Esophagus squamous epithelium (tissue), 5 donors: ENCODE measurements at regions not wholly inside any gene's neighbourhood (a gene's known extent, or its start where the extent isn't known, plus 50 kb on each side); places are given as distances from the start of the nearest gene placed in this dataset.

Source experiments
- DNase-seq: peaks from one replicate; lab custom pipeline; 2025; lab: John Stamatoyannopoulos, UW
- H3K27ac ChIP-seq, 4 donors: fragments of 200-600 bp; sonication (generic); one replicate each; pipeline ENCODE4 v1.5.1; 2016 to 2019; ENCODE audit warnings: mild to moderate bottlenecking in 1 of 4
- H3K27me3 ChIP-seq, 4 donors: fragments of 200-600 bp; sonication (generic); 1 replicate in 3 of 4; 2 replicates in 1 of 4; pipeline versions ENCODE4 v1.5.1 to v1.6.0; 2017 to 2021; ENCODE audit warnings: antibody characterized with exemption in 1 of 4
- H3K36me3 ChIP-seq, 3 donors: fragments of 200-600 bp; sonication (generic); one replicate each; pipeline ENCODE4 v1.5.1; 2016 to 2019
- H3K4me1 ChIP-seq, 3 donors: fragments of 200-600 bp; sonication (generic); one replicate each; pipeline ENCODE4 v1.5.1; 2017 to 2019
- H3K4me3 ChIP-seq, 4 donors: fragments of 200-600 bp; sonication (generic); 1 replicate in 3 of 4; 2 replicates in 1 of 4; pipeline ENCODE4 v1.5.1; 2016 to 2019; ENCODE audit warnings: mild to moderate bottlenecking in 2 of 4, moderate library complexity in 1 of 4
- H3K9me3 ChIP-seq, 3 donors: fragments of 200-600 bp; sonication (generic); one replicate each; pipeline ENCODE4 v1.5.1; 2016 to 2019
- POLR2A ChIP-seq, 4 donors: fragments of 450-650 bp; IDR thresholded peaks; one replicate each; pipeline ENCODE4 v1.6.1; 2017; ENCODE audit warnings: antibody characterized with exemption in 4 of 4, mild to moderate bottlenecking in 4 of 4, moderate library complexity in 3 of 4
- WGBS, 2 donors: methylation state at CpG; one replicate each; pipeline ENCODE4 v1.1.5; 2018; 5-methylcytosine and 5-hydroxymethylcytosine counted together
- intact Hi-C: fragments of 100-400 bp; cut with DNase I; formaldehyde crosslinking; loops from one replicate; pipeline ENCODE4 v1.15.0; 2022
- TF ChIP-seq, protein P1 (sequence below), 6 experiments: fragments of 450-650 bp in 4 of 6; fragments of 200-600 bp in 2 of 6; sonication (generic) in 2 of 6; IDR thresholded peaks; one replicate each; pipeline ENCODE4 v1.5.1; 2016 to 2019; ENCODE audit warnings: antibody characterized with exemption in 6 of 6, mild to moderate bottlenecking in 4 of 6, moderate library complexity in 4 of 6
- donor health status: DM: yes; HTN: yes; CAD: no.

DNA sequence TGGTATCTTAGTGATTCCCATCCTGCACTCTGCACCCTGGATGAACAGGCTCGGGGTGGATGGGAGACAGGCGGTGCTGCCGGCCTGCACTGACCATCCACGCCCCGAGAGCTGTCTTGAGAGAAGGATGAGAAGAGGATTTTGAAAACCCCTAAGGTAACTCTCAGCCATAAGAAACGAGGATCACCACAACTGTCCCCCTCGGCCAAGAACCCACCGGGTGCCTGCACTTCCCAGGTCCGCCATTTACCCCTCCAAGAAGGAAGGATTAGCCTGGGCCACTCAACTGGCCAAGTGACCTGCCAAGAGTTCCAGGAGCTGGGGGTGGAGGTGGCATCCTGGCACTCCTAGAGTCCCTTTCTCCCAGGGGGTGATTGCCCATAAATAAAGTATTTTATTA is 302.4 kb upstream of the TNRC6C start:
- no peaks in the 10 kb centered on the region for H3K4me1 ChIP-seq
- no peak overlapping the region for H3K27ac ChIP-seq
- TF ChIP-seq, protein P1, sequence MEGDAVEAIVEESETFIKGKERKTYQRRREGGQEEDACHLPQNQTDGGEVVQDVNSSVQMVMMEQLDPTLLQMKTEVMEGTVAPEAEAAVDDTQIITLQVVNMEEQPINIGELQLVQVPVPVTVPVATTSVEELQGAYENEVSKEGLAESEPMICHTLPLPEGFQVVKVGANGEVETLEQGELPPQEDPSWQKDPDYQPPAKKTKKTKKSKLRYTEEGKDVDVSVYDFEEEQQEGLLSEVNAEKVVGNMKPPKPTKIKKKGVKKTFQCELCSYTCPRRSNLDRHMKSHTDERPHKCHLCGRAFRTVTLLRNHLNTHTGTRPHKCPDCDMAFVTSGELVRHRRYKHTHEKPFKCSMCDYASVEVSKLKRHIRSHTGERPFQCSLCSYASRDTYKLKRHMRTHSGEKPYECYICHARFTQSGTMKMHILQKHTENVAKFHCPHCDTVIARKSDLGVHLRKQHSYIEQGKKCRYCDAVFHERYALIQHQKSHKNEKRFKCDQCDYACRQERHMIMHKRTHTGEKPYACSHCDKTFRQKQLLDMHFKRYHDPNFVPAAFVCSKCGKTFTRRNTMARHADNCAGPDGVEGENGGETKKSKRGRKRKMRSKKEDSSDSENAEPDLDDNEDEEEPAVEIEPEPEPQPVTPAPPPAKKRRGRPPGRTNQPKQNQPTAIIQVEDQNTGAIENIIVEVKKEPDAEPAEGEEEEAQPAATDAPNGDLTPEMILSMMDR (IDR thresholded peaks at IDR 0.05), result no peak
- TF ChIP-seq POLR2A (IDR thresholded peaks at IDR 0.05), result no peak
- 77 to 94% methylated on average over 3 to 9 of the region's 9 CpGs for WGBS, 2 donors
- intact Hi-C loops, result no loop called here
- no peak for DNase-seq
- H3K4me3 ChIP-seq, result no peak overlapping the region
- H3K36me3 ChIP-seq, result no peaks in the 10 kb centered on the region
- peaks cover 0 to 37% (median 0%) of the 10 kb centered on the region in 4 donors for H3K27me3 ChIP-seq
- H3K9me3 ChIP-seq, result peaks cover 0 to 11% (median 6%) of the 10 kb centered on the region in 3 donors

DNA sequence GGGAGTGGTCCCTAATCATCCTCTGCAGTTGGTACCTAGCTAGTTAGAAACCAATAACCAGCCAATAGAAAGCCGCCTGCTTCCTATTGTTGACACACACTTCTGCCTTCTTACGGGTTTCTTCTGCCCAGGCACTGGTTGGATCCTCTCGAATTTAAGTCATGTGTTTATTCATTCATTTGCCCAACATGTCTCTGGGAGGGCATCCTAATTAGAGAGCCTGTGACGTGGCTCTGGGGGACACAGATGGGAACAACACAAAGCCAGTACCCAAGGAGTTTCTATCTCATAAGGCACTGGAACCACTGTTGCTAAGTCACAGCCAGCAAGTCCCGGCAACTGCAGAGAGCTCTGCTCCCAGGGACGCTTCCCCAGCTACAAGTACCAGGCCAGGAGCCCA is 300.7 kb upstream of the TNRC6C start:
- Histone ChIP-seq H3K4me3 (no peak overlapping the region), H3K4me1 (no peaks in the 10 kb centered on the region), H3K36me3 (no peaks in the 10 kb centered on the region), H3K9me3 (peaks cover 0 to 11% (median 6%) of the 10 kb centered on the region in 3 donors), H3K27ac (no peak overlapping the region), H3K27me3 (peaks cover 0 to 37% (median 0%) of the 10 kb centered on the region in 4 donors)
- intact Hi-C loops, result no loop called here
- DNase-seq, result no peak
- TF ChIP-seq, protein P1 (IDR thresholded peaks at IDR 0.05), result no peak
- no peak for TF ChIP-seq POLR2A (IDR thresholded peaks at IDR 0.05)
- WGBS, 2 donors, result 62 to 64% methylated on average over 4 to 5 of the region's 6 CpGs

DNA sequence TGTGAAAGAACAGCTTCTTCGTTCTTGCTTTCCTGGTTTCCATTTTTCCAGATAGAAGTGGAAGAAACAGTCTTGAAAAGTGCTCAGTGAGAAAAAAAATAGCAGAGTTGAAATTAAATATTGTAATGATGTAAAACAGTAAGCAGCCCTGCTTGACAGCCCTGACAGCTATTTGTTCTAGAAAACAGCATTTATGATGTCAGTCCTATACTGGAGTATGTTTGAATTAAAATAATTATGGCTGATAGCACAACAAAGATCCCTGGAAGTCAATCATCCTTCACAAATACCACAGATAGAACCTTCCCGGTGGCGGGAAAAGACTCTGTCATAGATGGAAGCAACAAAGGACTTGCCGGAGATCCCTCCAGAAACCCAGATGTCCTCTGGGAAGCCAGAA is 298.0 kb upstream of the TNRC6C start:
- intact Hi-C loops, result no loop called here
- Histone ChIP-seq H3K36me3 (no peaks in the 10 kb centered on the region), H3K27me3 (peaks cover 0 to 27% (median 0%) of the 10 kb centered on the region in 4 donors), H3K27ac (no peak overlapping the region), H3K4me3 (no peak overlapping the region), H3K4me1 (no peaks in the 10 kb centered on the region), H3K9me3 (peaks cover 0 to 11% (median 6%) of the 10 kb centered on the region in 3 donors)
- no peak for DNase-seq
- WGBS, 2 donors, result 91% methylated on average over 4 of the region's 4 CpGs
- TF ChIP-seq POLR2A (IDR thresholded peaks at IDR 0.05), result no peak
- TF ChIP-seq, protein P1 (IDR thresholded peaks at IDR 0.05), result no peak

DNA sequence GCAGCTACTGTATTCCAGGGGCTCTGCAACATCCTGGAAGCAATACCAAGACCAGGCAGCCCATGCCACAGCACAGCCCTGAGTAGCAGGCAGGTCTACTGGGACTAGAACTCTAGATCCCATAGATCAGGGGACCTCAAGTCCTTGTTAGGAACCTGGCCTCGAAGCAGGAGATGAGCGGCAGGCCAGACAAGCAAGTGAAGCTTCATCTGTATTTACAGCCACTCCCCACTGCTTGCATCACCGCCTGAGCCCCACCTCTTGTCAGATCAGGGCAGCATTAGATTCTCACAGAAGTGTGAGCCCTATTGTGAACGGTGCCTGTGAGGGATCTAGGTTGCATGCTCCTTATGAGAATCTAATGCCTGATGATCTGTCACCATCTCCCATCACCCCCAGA is 295.7 kb upstream of the TNRC6C start:
- Histone ChIP-seq H3K4me3 (no peak overlapping the region), H3K4me1 (no peaks in the 10 kb centered on the region), H3K27ac (no peak overlapping the region), H3K9me3 (peaks cover 0 to 11% (median 6%) of the 10 kb centered on the region in 3 donors), H3K27me3 (peaks cover 0 to 5% (median 0%) of the 10 kb centered on the region in 4 donors), H3K36me3 (no peaks in the 10 kb centered on the region)
- DNase-seq, result no peak
- 65 to 77% methylated on average over 2 to 3 of the region's 4 CpGs for WGBS, 2 donors
- intact Hi-C loops, result no loop called here
- TF ChIP-seq POLR2A (IDR thresholded peaks at IDR 0.05), result no peak
- TF ChIP-seq, protein P1 (IDR thresholded peaks at IDR 0.05), result no peak

DNA sequence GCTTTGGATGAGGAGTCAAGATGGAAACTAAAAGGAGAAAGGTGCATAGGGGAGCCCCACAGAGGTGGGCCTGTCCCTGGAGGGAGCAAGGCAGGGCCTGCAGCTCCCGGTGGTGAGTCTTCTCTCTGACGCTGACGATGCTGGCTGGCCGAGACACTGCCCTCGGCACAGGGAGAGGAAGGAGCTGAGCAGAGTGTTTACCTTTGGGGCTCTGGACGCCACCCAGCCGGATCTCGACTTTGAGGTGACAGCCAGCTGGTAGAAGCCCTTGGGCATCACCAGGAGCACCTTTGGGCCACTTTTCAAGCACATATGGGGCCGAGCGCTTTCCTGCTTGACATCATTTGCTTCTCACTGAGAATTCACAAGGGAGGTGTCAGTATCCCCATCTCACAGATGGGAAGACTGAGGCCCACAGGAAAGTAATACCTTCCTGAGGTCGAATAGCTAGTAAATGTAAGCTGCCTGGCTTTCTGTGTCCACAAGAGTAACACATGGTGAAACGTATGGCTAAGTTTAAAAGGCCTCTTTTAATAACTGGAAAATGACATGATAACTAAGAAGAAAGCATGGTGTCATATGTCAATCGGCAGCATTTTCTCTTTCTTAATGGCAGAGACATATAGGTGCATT is 294.3 kb upstream of the TNRC6C start:
- no peak for TF ChIP-seq POLR2A (IDR thresholded peaks at IDR 0.05)
- TF ChIP-seq, protein P1 (IDR thresholded peaks at IDR 0.05), result no peak
- Histone ChIP-seq H3K27ac (no peak overlapping the region), H3K4me3 (no peak overlapping the region), H3K9me3 (peaks cover 0 to 7% (median 0%) of the 10 kb centered on the region in 3 donors), H3K36me3 (no peaks in the 10 kb centered on the region), H3K4me1 (no peaks in the 10 kb centered on the region), H3K27me3 (no peaks in the 10 kb centered on the region)
- intact Hi-C loops, result no loop called here
- 76 to 79% methylated on average over 10 to 13 of the region's 13 CpGs for WGBS, 2 donors
- no peak for DNase-seq
